Left ventricle myocardium inferior (tissue), 1 donor: ENCODE measurements at regions not wholly inside any gene's neighbourhood (a gene's known extent, or its start where the extent isn't known, plus 50 kb on each side); places are given as distances from the start of the nearest gene placed in this dataset.
"Not testable (repeated sequence)": the region's sequence is repeated elsewhere in the genome, so short reads cannot be mapped to it uniquely, and the experiment has no call there.

Experiments used
- DNase-seq: peaks from one replicate; pipeline ENCODE4 v3.0.0-alpha.2; 2020
- H3K27ac ChIP-seq: fragments of 200-600 bp; replicated peaks from 2 replicates; pipeline ENCODE4 v1.8.0; 2021
- H3K27me3 ChIP-seq: fragments of 200-600 bp; 2 replicates; pipeline ENCODE4 v1.8.0; 2021; ENCODE audit warnings: low read depth
- H3K36me3 ChIP-seq: fragments of 200-600 bp; 2 replicates; pipeline ENCODE4 v1.8.0; 2021
- H3K4me1 ChIP-seq: fragments of 200-600 bp; 2 replicates; pipeline ENCODE4 v1.8.0; 2021
- H3K4me3 ChIP-seq: fragments of 200-600 bp; 2 replicates; pipeline ENCODE4 v1.8.0; 2021; ENCODE audit warnings: mild to moderate bottlenecking, moderate library complexity
- H3K9me3 ChIP-seq: fragments of 200-600 bp; replicated peaks from 2 replicates; pipeline ENCODE4 v1.8.0; 2021
- CTCF ChIP-seq: fragments of 200-600 bp; IDR thresholded peaks from 2 replicates; pipeline ENCODE4 v1.8.0; 2021; ENCODE audit warnings: antibody characterized with exemption, mild to moderate bottlenecking, borderline replicate concordance
- intact Hi-C: fragments of 100-400 bp; cut with micrococcal nuclease; formaldehyde crosslinking; loops from one replicate; pipeline ENCODE4 v1.11.0; 2022
- donor health status: DM: no; HTN: yes; CAD: no; lungs with severe emphysema.

- Histone ChIP-seq H3K36me3 (no peaks in the 10 kb centered on the region), H3K9me3 (peaks cover 19% of the 10 kb centered on the region), H3K27ac (no peak overlapping the region), H3K27me3 (peaks cover 25% of the 10 kb centered on the region), H3K4me1 (no peaks in the 10 kb centered on the region), H3K4me3 (no peak overlapping the region)
- DNase-seq, result no peak
- intact Hi-C loops, result no loop called here
- TF ChIP-seq CTCF, result no peak
Measured at GRCh38 chr1:157252473-157252872, 114.3 kb upstream of the ETV3 start.

- Histone ChIP-seq H3K27me3 (peaks cover 44% of the 10 kb centered on the region), H3K27ac (no peak overlapping the region), H3K9me3 (peaks cover 13% of the 10 kb centered on the region), H3K36me3 (no peaks in the 10 kb centered on the region), H3K4me1 (no peaks in the 10 kb centered on the region), H3K4me3 (no peak overlapping the region)
- no peak for TF ChIP-seq CTCF
- DNase-seq, result no peak
- intact Hi-C loops, result no loop called here
Measured at GRCh38 chr1:157249739-157250138, 111.5 kb upstream of the ETV3 start.

- intact Hi-C loops, result no loop called here
- Histone ChIP-seq H3K9me3 (peaks cover 12% of the 10 kb centered on the region), H3K27me3 (peaks cover 45% of the 10 kb centered on the region), H3K4me1 (no peaks in the 10 kb centered on the region), H3K36me3 (no peaks in the 10 kb centered on the region), H3K27ac (no peak overlapping the region), H3K4me3 (no peak overlapping the region)
- TF ChIP-seq CTCF, result no peak
- DNase-seq, result no peak
Measured at GRCh38 chr1:157249326-157249725, 111.1 kb upstream of the ETV3 start.

- H3K4me1 ChIP-seq, H3K9me3 ChIP-seq, DNase-seq, H3K36me3 ChIP-seq, H3K4me3 ChIP-seq, H3K27ac ChIP-seq, intact Hi-C loops: not testable (repeated sequence)
- peaks cover 34% of the 10 kb centered on the region for H3K27me3 ChIP-seq
Measured at GRCh38 chr1:157247764-157248049, 109.5 kb upstream of the ETV3 start.

GRCh38 chr1:157247005-157247763 is 109.0 kb upstream of the ETV3 start:
- Histone ChIP-seq H3K9me3 (no peaks in the 10 kb centered on the region), H3K27me3 (peaks cover 31% of the 10 kb centered on the region), H3K4me1 (no peaks in the 10 kb centered on the region), H3K4me3 (no peak overlapping the region), H3K27ac (no peak overlapping the region), H3K36me3 (no peaks in the 10 kb centered on the region)
- TF ChIP-seq CTCF, result no peak
- no peak for DNase-seq
- intact Hi-C loops, result no loop called here

GRCh38 chr1:157245823-157246222 is 107.6 kb upstream of the ETV3 start:
- Histone ChIP-seq H3K9me3 (no peaks in the 10 kb centered on the region), H3K27ac (no peak overlapping the region), H3K36me3 (no peaks in the 10 kb centered on the region), H3K4me1 (no peaks in the 10 kb centered on the region), H3K4me3 (no peak overlapping the region), H3K27me3 (peaks cover 30% of the 10 kb centered on the region)
- intact Hi-C loops, result no loop called here
- DNase-seq, result no peak
- TF ChIP-seq CTCF, result no peak
